Common myeloid progenitor, CD34-positive (primary cell): ENCODE measurements at regions not wholly inside any gene's neighbourhood (a gene's known extent, or its start where the extent isn't known, plus 50 kb on each side); places are given as distances from the start of the nearest gene placed in this dataset.

Source experiments
- CTCF ChIA-PET: fragments of 350-600 bp; sonication (Branson Sonifier 250); formaldehyde crosslinking; loops from one replicate; lab custom pipeline; 2021; ENCODE audit warnings: antibody characterized with exemption; lab: Charles Lee
- POLR2A ChIA-PET: fragments of 350-600 bp; sonication (Branson Sonifier 250); formaldehyde crosslinking; loops from one replicate; lab custom pipeline; 2021; ENCODE audit warnings: antibody characterized with exemption; lab: Charles Lee
- DNase-seq, 3 donors: peaks; one replicate each; pipeline versions ENCODE4 v3.0.0 to v3.0.0-alpha.2; 2013
- H3K27ac ChIP-seq, 2 experiments: 1 replicate in 1 of 2; 2 replicates in 1 of 2; pipeline ENCODE4 v1.7.0; 2013; ENCODE audit warnings: inconsistent platforms in 2 of 2, low read length in 2 of 2, mild to moderate bottlenecking in 2 of 2, low read depth in 1 of 2, moderate library complexity in 1 of 2; ENCODE audit not compliant: severe bottlenecking in 2 of 2, insufficient read depth in 1 of 2, poor library complexity in 1 of 2
- H3K27me3 ChIP-seq, 5 experiments: replicated peaks in 2 of 5; 1 replicate in 3 of 5; 2 replicates in 2 of 5; pipeline versions ENCODE4 v1.6.1 to v1.7.0; 2013; ENCODE audit warnings: low read length in 4 of 5, mild to moderate bottlenecking in 2 of 5, moderate library complexity in 2 of 5, inconsistent platforms in 1 of 5; ENCODE audit not compliant: insufficient read depth in 5 of 5, control insufficient read depth in 4 of 5
- H3K36me3 ChIP-seq, 4 experiments: 1 replicate in 2 of 4; 2 replicates in 2 of 4; pipeline versions ENCODE4 v1.6.1 to v1.7.0; 2013; ENCODE audit warnings: low read length in 3 of 4, control low read depth in 1 of 4, mild to moderate bottlenecking in 1 of 4; ENCODE audit not compliant: control insufficient read depth in 4 of 4, insufficient read depth in 4 of 4
- H3K4me1 ChIP-seq, 4 experiments: 1 replicate in 3 of 4; 2 replicates in 1 of 4; pipeline versions ENCODE4 v1.6.1 to v1.7.1; 2013; ENCODE audit warnings: low read length in 3 of 4, mild to moderate bottlenecking in 3 of 4, control low read depth in 1 of 4, inconsistent platforms in 1 of 4, moderate library complexity in 1 of 4; ENCODE audit not compliant: control insufficient read depth in 4 of 4, insufficient read depth in 4 of 4; ENCODE audit errors: control extremely low read depth in 1 of 4
- H3K4me3 ChIP-seq, 7 experiments: 1 replicate in 4 of 7; 2 replicates in 3 of 7; pipeline versions ENCODE4 v1.5.1 to v1.7.0; 2013; ENCODE audit warnings: mild to moderate bottlenecking in 7 of 7, low read length in 6 of 7, moderate library complexity in 6 of 7, inconsistent platforms in 2 of 7, low read depth in 2 of 7, control low read depth in 1 of 7; ENCODE audit not compliant: insufficient read depth in 4 of 7, control insufficient read depth in 1 of 7; ENCODE audit errors: extremely low read depth in 1 of 7
- H3K9me3 ChIP-seq, 5 experiments: 1 replicate in 4 of 5; 2 replicates in 1 of 5; pipeline versions ENCODE4 v1.6.1 to v1.7.1; 2013; ENCODE audit warnings: low read length in 4 of 5, mild to moderate bottlenecking in 2 of 5, inconsistent platforms in 1 of 5, low read depth in 1 of 5, moderate library complexity in 1 of 5; ENCODE audit not compliant: control insufficient read depth in 4 of 5, insufficient read depth in 2 of 5; ENCODE audit errors: control extremely low read depth in 1 of 5
- WGBS: methylation state at CpG from one replicate; pipeline ENCODE4 v1.1.5; 2013; ENCODE audit not compliant: insufficient coverage; 5-methylcytosine and 5-hydroxymethylcytosine counted together

- no peak overlapping the region for H3K4me3 ChIP-seq
- H3K27me3 ChIP-seq, result no peaks in the 10 kb centered on the region
- ChIA-PET POLR2A (no interaction called here), CTCF (interaction anchor here (1.7 kb wide), 1 partner anchor 29 kb away, joined by 4 read pairs; no protein-coding TSS in a partner anchor)
- H3K36me3 ChIP-seq, result no peaks in the 10 kb centered on the region
- H3K27ac ChIP-seq, result no peak overlapping the region
- H3K9me3 ChIP-seq, result no peaks in the 10 kb centered on the region
- DNase-seq, result no peak
- 100% methylated on average over 4 of the region's 4 CpGs for WGBS
- H3K4me1 ChIP-seq, result peaks cover 0 to 8% (median 1%) of the 10 kb centered on the region in 4 experiments
Measured at GRCh38 chr10:78981970-78982281, 86.8 kb upstream of the ZMIZ1 start.

GRCh38 chr10:78982726-78983125, 86.0 kb upstream of the ZMIZ1 start:
- POLR2A ChIA-PET, result no interaction called here
- Histone ChIP-seq H3K9me3 (no peaks in the 10 kb centered on the region), H3K27me3 (no peaks in the 10 kb centered on the region), H3K4me3 (no peak overlapping the region), H3K27ac (no peak overlapping the region), H3K4me1 (peaks cover 0 to 8% (median 1%) of the 10 kb centered on the region in 4 experiments), H3K36me3 (no peaks in the 10 kb centered on the region)
- CTCF ChIA-PET, result interaction anchor here (1.4 kb wide), 1 partner anchor 8 kb away, joined by 6 read pairs; no protein-coding TSS in a partner anchor
- no peak for DNase-seq
- WGBS, result 92% methylated on average over 6 of the region's 6 CpGs

- DNase-seq, result no peak
- ChIA-PET POLR2A (no interaction called here), CTCF (interaction anchor here (0.7 to 1.4 kb wide), 3 partner anchors 9 to 54 kb away, joined by 3 to 6 read pairs (median 3); no protein-coding TSS in a partner anchor)
- 100% methylated on average over 4 of the region's 4 CpGs for WGBS
- peaks cover 0 to 8% (median 1%) of the 10 kb centered on the region in 4 experiments for H3K4me1 ChIP-seq
- no peak overlapping the region for H3K27ac ChIP-seq
- no peaks in the 10 kb centered on the region for H3K9me3 ChIP-seq
- no peaks in the 10 kb centered on the region for H3K36me3 ChIP-seq
- H3K4me3 ChIP-seq, result no peak overlapping the region
- no peaks in the 10 kb centered on the region for H3K27me3 ChIP-seq
Measured at GRCh38 chr10:78983608-78984007, 85.2 kb upstream of the ZMIZ1 start.

- H3K36me3 ChIP-seq, result no peaks in the 10 kb centered on the region
- H3K9me3 ChIP-seq, result peaks cover 0 to 6% (median 0%) of the 10 kb centered on the region in 5 experiments
- 98% methylated on average over 8 of the region's 8 CpGs for WGBS
- H3K27me3 ChIP-seq, result no peaks in the 10 kb centered on the region
- H3K27ac ChIP-seq, result no peak overlapping the region
- CTCF ChIA-PET, result interaction anchor here (0.7 to 1.5 kb wide), 2 partner anchors 11 to 12 kb away, joined by 3 to 9 read pairs; no protein-coding TSS in a partner anchor
- peaks cover 0 to 6% (median 1%) of the 10 kb centered on the region in 4 experiments for H3K4me1 ChIP-seq
- no peak overlapping the region for H3K4me3 ChIP-seq
- POLR2A ChIA-PET, result no interaction called here
- no peak for DNase-seq
Measured at GRCh38 chr10:78985973-78986818, 82.6 kb upstream of the ZMIZ1 start.

GRCh38 chr10:78991187-78991586, 77.6 kb upstream of the ZMIZ1 start:
- ChIA-PET POLR2A (no interaction called here), CTCF (no interaction called here)
- Histone ChIP-seq H3K27me3 (no peaks in the 10 kb centered on the region), H3K36me3 (no peaks in the 10 kb centered on the region), H3K27ac (no peak overlapping the region), H3K4me1 (peaks cover 0 to 8% (median 2%) of the 10 kb centered on the region in 4 experiments), H3K9me3 (peaks cover 0 to 6% (median 0%) of the 10 kb centered on the region in 5 experiments), H3K4me3 (no peak overlapping the region)
- WGBS, result 100% methylated on average over 1 of the region's 1 CpG
- peak in 1 of 3 donors; percentile 13 for DNase-seq

GRCh38 chr10:78992333-78992732, 76.4 kb upstream of the ZMIZ1 start:
- Histone ChIP-seq H3K36me3 (no peaks in the 10 kb centered on the region), H3K9me3 (peaks cover 0 to 6% (median 0%) of the 10 kb centered on the region in 5 experiments), H3K4me3 (no peak overlapping the region), H3K27ac (no peak overlapping the region), H3K27me3 (no peaks in the 10 kb centered on the region), H3K4me1 (peaks cover 0 to 8% (median 2%) of the 10 kb centered on the region in 4 experiments)
- DNase-seq, result peak in 2 of 3 donors; percentile 37 to 60
- POLR2A ChIA-PET, result no interaction called here
- CTCF ChIA-PET, result interaction anchor here (1.1 kb wide), 1 partner anchor 10 kb away, joined by 3 read pairs; no protein-coding TSS in a partner anchor
- WGBS, result 54% methylated on average over 5 of the region's 6 CpGs
